ENCODE measurements at regions not wholly inside any gene's neighbourhood (a gene's known extent, or its start where the extent isn't known, plus 50 kb on each side); places are given as distances from the start of the nearest gene placed in this dataset.

- DNase-seq (peak in 1 of 3 donors; percentile 52), ATAC-seq (peak; percentile 92)
- Histone ChIP-seq H3K9me3 (no peaks in the 10 kb centered on the region), H3K4me1 (ENCODE audit: low read depth) (no peaks in the 10 kb centered on the region), H3K4me3 (no peak overlapping the region), H3K36me3 (ENCODE audit: low read depth) (no peaks in the 10 kb centered on the region)
- intact Hi-C loops (cut with DNase I, micrococcal nuclease): no loop called here
- no peak for TF ChIP-seq CTCF (IDR thresholded peaks at IDR 0.05)
Observed at GRCh38 chr21:22062472-22063139, 1064.4 kb downstream of the NCAM2 start.

- no peak for TF ChIP-seq CTCF (IDR thresholded peaks at IDR 0.05)
- DNase-seq: no peak
- no peaks in the 10 kb centered on the region for H3K4me1 ChIP-seq (ENCODE audit: low read depth)
- intact Hi-C loops (cut with DNase I, micrococcal nuclease): no loop called here
- no peak overlapping the region for H3K4me3 ChIP-seq
- ATAC-seq: peak; percentile 73
- H3K36me3 ChIP-seq (ENCODE audit: low read depth): no peaks in the 10 kb centered on the region
- no peaks in the 10 kb centered on the region for H3K9me3 ChIP-seq
Observed at GRCh38 chr21:22063140-22063539, 1064.9 kb downstream of the NCAM2 start.

- no peak for ATAC-seq
- DNase-seq: no peak
- no peaks in the 10 kb centered on the region for H3K36me3 ChIP-seq (ENCODE audit: low read depth)
- H3K4me3 ChIP-seq: no peak overlapping the region
- intact Hi-C loops (cut with DNase I, micrococcal nuclease): no loop called here
- H3K9me3 ChIP-seq: peaks cover 6% of the 10 kb centered on the region
- no peaks in the 10 kb centered on the region for H3K4me1 ChIP-seq (ENCODE audit: low read depth)
- TF ChIP-seq CTCF (IDR thresholded peaks at IDR 0.05): no peak
Observed at GRCh38 chr21:22076471-22076870, 1078.3 kb downstream of the NCAM2 start.

GRCh38 chr21:22083899-22084298 lies 1085.7 kb downstream of the NCAM2 start:
- no peak for DNase-seq
- Histone ChIP-seq H3K9me3 (peaks cover 12% of the 10 kb centered on the region), H3K4me3 (no peak overlapping the region), H3K36me3 (ENCODE audit: low read depth) (no peaks in the 10 kb centered on the region), H3K4me1 (ENCODE audit: low read depth) (no peaks in the 10 kb centered on the region)
- TF ChIP-seq CTCF (IDR thresholded peaks at IDR 0.05): no peak
- ATAC-seq: no peak
- intact Hi-C loops (cut with DNase I, micrococcal nuclease): no loop called here

- Histone ChIP-seq H3K36me3 (ENCODE audit: low read depth) (no peaks in the 10 kb centered on the region), H3K9me3 (no peaks in the 10 kb centered on the region), H3K4me3 (no peak overlapping the region), H3K4me1 (ENCODE audit: low read depth) (peaks cover 4% of the 10 kb centered on the region)
- intact Hi-C loops (cut with DNase I, micrococcal nuclease): no loop called here
- TF ChIP-seq CTCF (IDR thresholded peaks at IDR 0.05): no peak
- ATAC-seq: peak; percentile 50
- DNase-seq: no peak
Observed at GRCh38 chr21:22096314-22096713, 1098.1 kb downstream of the NCAM2 start.

All from mucosa of descending colon (tissue), 3 donors.